Sigmoid colon (tissue), 6 donors: ENCODE measurements at regions not wholly inside any gene's neighbourhood (a gene's known extent, or its start where the extent isn't known, plus 50 kb on each side); places are given as distances from the start of the nearest gene placed in this dataset.

Experiments
- DNase-seq: peaks from one replicate; pipeline ENCODE4 v3.0.0-alpha.2; 2019
- H3K27ac ChIP-seq, 4 donors: fragments of 200-600 bp; sonication (generic); one replicate each; pipeline ENCODE4 v1.5.1; 2016 to 2019; ENCODE audit warnings: mild to moderate bottlenecking in 1 of 4
- H3K27me3 ChIP-seq, 3 donors: fragments of 200-600 bp; sonication (generic); one replicate each; pipeline ENCODE4 v1.5.1; 2019; ENCODE audit warnings: mild to moderate bottlenecking in 1 of 3
- H3K36me3 ChIP-seq, 4 donors: fragments of 200-600 bp; sonication (generic); one replicate each; pipeline ENCODE4 v1.5.1; 2016 to 2019
- H3K4me1 ChIP-seq, 4 donors: fragments of 200-600 bp; sonication (generic); one replicate each; pipeline ENCODE4 v1.5.1; 2017 to 2019
- H3K4me3 ChIP-seq, 4 donors: fragments of 200-600 bp; sonication (generic); one replicate each; pipeline ENCODE4 v1.5.1; 2017 to 2019; ENCODE audit warnings: mild to moderate bottlenecking in 2 of 4, moderate library complexity in 1 of 4
- H3K9me3 ChIP-seq, 4 donors: fragments of 200-600 bp in 3 of 4; sonication (generic) in 3 of 4; one replicate each; pipeline versions ENCODE4 v1.5.1 to v1.6.1; 2013 to 2019
- CTCF ChIP-seq, 4 experiments: fragments of 450-650 bp in 3 of 4; fragments of 200-600 bp in 1 of 4; IDR thresholded peaks; one replicate each; pipeline ENCODE4 v1.5.1; 2016 to 2019; ENCODE audit warnings: antibody characterized with exemption in 4 of 4, mild to moderate bottlenecking in 3 of 4, moderate library complexity in 2 of 4
- EP300 ChIP-seq, 4 donors: sonication (generic); formaldehyde crosslinking; IDR thresholded peaks; one replicate each; pipeline ENCODE4 v1.6.1; 2017; ENCODE audit warnings: antibody characterized with exemption in 4 of 4
- POLR2A ChIP-seq, 2 donors: fragments of 450-650 bp; IDR thresholded peaks; one replicate each; pipeline ENCODE4 v1.6.1; 2016; ENCODE audit warnings: antibody characterized with exemption in 2 of 2, mild to moderate bottlenecking in 2 of 2, moderate library complexity in 2 of 2
- POLR2AphosphoS5 ChIP-seq, 4 donors: sonication (generic); formaldehyde crosslinking; IDR thresholded peaks; one replicate each; pipeline ENCODE4 v1.6.1; 2017; ENCODE audit warnings: antibody characterized with exemption in 4 of 4
- WGBS, 2 donors: extraction: QIAGEN DNeasy Blood & Tissue Kit; methylation state at CpG; one replicate each; pipeline ENCODE4 v1.1.7; 2013; 5-methylcytosine and 5-hydroxymethylcytosine counted together
- intact Hi-C: fragments of 100-400 bp; cut with DNase I; formaldehyde crosslinking; loops from one replicate; pipeline ENCODE4 v1.15.1; 2023
- donor health status: healthy with polysubstance abuse.
- donor health status: healthy.

DNA sequence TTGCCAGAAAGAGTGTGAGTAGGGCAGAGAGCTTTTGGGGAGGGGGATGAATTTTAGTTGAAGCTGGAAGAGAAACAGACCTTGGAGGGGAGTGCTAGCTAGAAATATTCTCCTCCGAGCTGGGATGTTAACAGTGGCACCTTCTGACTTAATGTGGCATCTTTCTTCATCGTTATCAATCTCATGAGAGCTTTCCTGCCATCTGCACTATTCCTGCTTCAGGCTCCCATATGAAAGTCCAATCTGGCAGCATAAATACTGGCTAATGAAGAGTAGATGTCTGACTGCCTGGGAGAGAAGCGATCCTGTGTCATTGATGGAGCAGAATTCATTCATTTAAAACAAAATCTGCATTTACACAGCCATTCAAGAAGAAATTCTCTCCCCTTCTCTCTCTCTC is 284.5 kb downstream of the TMEM38B start:
- intact Hi-C loops, result no loop called here
- no peaks in the 10 kb centered on the region for H3K4me1 ChIP-seq
- no peaks in the 10 kb centered on the region for H3K9me3 ChIP-seq
- H3K27ac ChIP-seq, result no peak overlapping the region
- WGBS, 2 donors, result 76 to 80% methylated on average over 3 of the region's 3 CpGs
- no peaks in the 10 kb centered on the region for H3K36me3 ChIP-seq
- no peak overlapping the region for H3K4me3 ChIP-seq
- TF ChIP-seq CTCF (IDR thresholded peaks at IDR 0.05) (no peak), EP300 (IDR thresholded peaks at IDR 0.05) (no peak), POLR2AphosphoS5 (IDR thresholded peaks at IDR 0.05) (no peak), POLR2A (IDR thresholded peaks at IDR 0.05) (no peak)
- DNase-seq, result no peak
- H3K27me3 ChIP-seq, result no peaks in the 10 kb centered on the region

GRCh38 chr9:105979290-105979689 is 284.9 kb downstream of the TMEM38B start:
- no peak for TF ChIP-seq POLR2A (IDR thresholded peaks at IDR 0.05)
- TF ChIP-seq CTCF (IDR thresholded peaks at IDR 0.05), result no peak
- TF ChIP-seq EP300 (IDR thresholded peaks at IDR 0.05), result no peak
- no peak for TF ChIP-seq POLR2AphosphoS5 (IDR thresholded peaks at IDR 0.05)
- Histone ChIP-seq H3K4me3 (no peak overlapping the region), H3K4me1 (no peaks in the 10 kb centered on the region), H3K9me3 (no peaks in the 10 kb centered on the region), H3K27me3 (no peaks in the 10 kb centered on the region), H3K36me3 (no peaks in the 10 kb centered on the region), H3K27ac (no peak overlapping the region)
- intact Hi-C loops, result no loop called here
- no peak for DNase-seq
- WGBS, 2 donors, result 84 to 92% methylated on average over 2 of the region's 2 CpGs

DNA sequence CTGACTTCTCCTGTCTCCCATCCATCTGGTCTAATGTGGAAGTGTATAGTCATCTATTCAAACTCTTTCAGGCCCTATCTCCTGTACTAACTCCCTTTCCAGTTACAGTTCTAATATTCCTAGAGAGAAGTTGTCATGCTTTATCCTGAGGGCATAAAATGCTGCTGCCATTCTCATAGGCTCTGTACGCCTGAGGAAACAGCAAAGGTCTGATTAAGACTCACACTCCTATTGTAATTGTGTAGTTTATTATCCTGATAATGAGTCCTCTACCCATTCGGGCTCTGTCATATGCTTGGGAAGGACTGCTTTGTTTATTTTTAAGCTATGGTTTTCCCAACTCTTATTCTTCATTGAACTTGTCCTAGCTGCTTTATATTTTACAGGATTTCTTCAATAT is 290.4 kb downstream of the TMEM38B start:
- H3K36me3 ChIP-seq, result no peaks in the 10 kb centered on the region
- TF ChIP-seq POLR2A (IDR thresholded peaks at IDR 0.05) (no peak), CTCF (IDR thresholded peaks at IDR 0.05) (no peak), EP300 (IDR thresholded peaks at IDR 0.05) (no peak), POLR2AphosphoS5 (IDR thresholded peaks at IDR 0.05) (no peak)
- H3K27me3 ChIP-seq, result no peaks in the 10 kb centered on the region
- WGBS, 2 donors, result 61 to 81% methylated on average over 2 of the region's 2 CpGs
- H3K9me3 ChIP-seq, result no peaks in the 10 kb centered on the region
- no peak overlapping the region for H3K27ac ChIP-seq
- no peak for DNase-seq
- intact Hi-C loops, result no loop called here
- no peaks in the 10 kb centered on the region for H3K4me1 ChIP-seq
- no peak overlapping the region for H3K4me3 ChIP-seq

DNA sequence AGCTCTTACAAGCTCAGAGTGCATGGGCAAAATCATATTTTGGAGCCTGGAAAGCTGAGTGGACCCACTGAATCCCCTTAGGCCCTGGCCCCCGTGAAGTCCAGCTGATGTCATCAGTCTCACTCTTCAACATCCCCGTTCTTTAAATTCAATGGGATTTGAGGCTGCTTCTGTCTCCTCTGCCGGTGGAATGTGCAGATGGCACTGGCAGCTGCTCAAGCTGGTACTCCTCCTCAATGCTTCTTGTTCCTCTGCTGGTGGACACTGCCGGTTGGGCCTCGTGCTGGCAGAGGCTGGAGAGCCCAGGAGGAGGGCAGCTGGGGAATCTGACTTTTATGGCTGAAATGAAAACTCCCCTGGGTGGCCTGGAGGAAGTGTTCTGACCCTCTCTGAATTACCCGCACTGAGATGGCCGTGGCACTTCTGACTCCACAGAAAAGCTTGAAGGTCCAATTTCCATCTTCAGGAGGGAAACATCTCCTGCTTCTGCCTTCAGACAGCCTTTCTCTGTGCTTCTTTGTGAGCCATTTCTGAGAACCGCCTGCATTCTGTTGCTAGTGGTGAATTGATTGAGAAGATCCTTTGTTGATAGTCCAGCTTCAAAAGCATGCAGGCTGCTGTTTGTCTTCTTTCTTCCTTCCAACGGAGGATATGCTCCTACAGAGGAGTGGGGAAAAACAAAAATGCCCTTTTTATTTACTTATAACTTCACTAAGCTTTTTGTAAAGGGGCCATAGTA is 298.9 kb downstream of the TMEM38B start:
- intact Hi-C loops, result no loop called here
- Histone ChIP-seq H3K27me3 (no peaks in the 10 kb centered on the region), H3K4me1 (no peaks in the 10 kb centered on the region), H3K27ac (no peak overlapping the region), H3K36me3 (no peaks in the 10 kb centered on the region), H3K9me3 (no peaks in the 10 kb centered on the region), H3K4me3 (no peak overlapping the region)
- no peak for TF ChIP-seq POLR2AphosphoS5 (IDR thresholded peaks at IDR 0.05)
- 73 to 77% methylated on average over 9 of the region's 9 CpGs for WGBS, 2 donors
- DNase-seq, result no peak

GRCh38 chr9:105993921-105994715 is 299.8 kb downstream of the TMEM38B start:
- 94% methylated on average over 8 of the region's 8 CpGs for WGBS, 2 donors
- no peak overlapping the region for H3K27ac ChIP-seq
- H3K27me3 ChIP-seq, result no peaks in the 10 kb centered on the region
- no peak for TF ChIP-seq CTCF (IDR thresholded peaks at IDR 0.05)
- TF ChIP-seq POLR2A (IDR thresholded peaks at IDR 0.05), result no peak
- no peak for TF ChIP-seq POLR2AphosphoS5 (IDR thresholded peaks at IDR 0.05)
- TF ChIP-seq EP300 (IDR thresholded peaks at IDR 0.05), result no peak
- no peaks in the 10 kb centered on the region for H3K9me3 ChIP-seq
- H3K4me3 ChIP-seq, result no peak overlapping the region
- no peaks in the 10 kb centered on the region for H3K36me3 ChIP-seq
- DNase-seq, result no peak
- intact Hi-C loops, result no loop called here
- H3K4me1 ChIP-seq, result no peaks in the 10 kb centered on the region
